Activated B cell treated with CpG ODN at 0.5 μM for 24 hours (primary cell): ENCODE measurements at regions not wholly inside any gene's neighbourhood (a gene's known extent, or its start where the extent isn't known, plus 50 kb on each side); places are given as distances from the start of the nearest gene placed in this dataset.

Experiments
- ATAC-seq: fragments of 200-7000 bp; cut with Tn5 transposase; one replicate; pipeline ENCODE4 v1.10.0; 2021; ENCODE audit warnings: low read depth, mild to moderate bottlenecking, moderate library complexity
- CTCF ChIA-PET: fragments of 350-600 bp; sonication (Branson Sonifier 250); formaldehyde crosslinking; loops from one replicate; lab custom pipeline; 2021; ENCODE audit warnings: antibody characterized with exemption; lab: Charles Lee
- POLR2A ChIA-PET: fragments of 350-600 bp; sonication (Branson Sonifier 250); formaldehyde crosslinking; loops from one replicate; lab custom pipeline; 2021; ENCODE audit warnings: antibody characterized with exemption; lab: Charles Lee
- DNase-seq: peaks from one replicate; pipeline ENCODE4 v3.0.0; 2022
- H3K27ac Mint-ChIP-seq: one replicate; pipeline ENCODE4 v1.8.0; 2020; ENCODE audit warnings: mixed read lengths
- H3K27me3 Mint-ChIP-seq: one replicate; pipeline ENCODE4 v1.8.0; 2021; ENCODE audit warnings: mixed read lengths
- H3K36me3 Mint-ChIP-seq: one replicate; pipeline ENCODE4 v1.8.0; 2021; ENCODE audit warnings: low read depth, mixed read lengths
- H3K4me1 Mint-ChIP-seq: one replicate; pipeline ENCODE4 v1.8.0; 2021; ENCODE audit warnings: mixed read lengths
- H3K4me3 Mint-ChIP-seq: one replicate; pipeline ENCODE4 v1.8.0; 2020; ENCODE audit warnings: mild to moderate bottlenecking, mixed read lengths
- H3K9me3 Mint-ChIP-seq: one replicate; pipeline ENCODE4 v1.8.0; 2020; ENCODE audit warnings: mixed read lengths
- intact Hi-C: fragments of 100-400 bp; cut with micrococcal nuclease; formaldehyde crosslinking; loops from one replicate; pipeline ENCODE4 v1.15.1; 2024
- TF ChIP-seq, protein P1 (sequence below): fragments of 200-600 bp; IDR thresholded peaks from one replicate; pipeline ENCODE4 v1.8.0; 2022; ENCODE audit warnings: antibody characterized with exemption, mild to moderate bottlenecking

- no peaks in the 10 kb centered on the region for H3K36me3 Mint-ChIP-seq
- no peak overlapping the region for H3K4me3 Mint-ChIP-seq
- no peaks in the 10 kb centered on the region for H3K4me1 Mint-ChIP-seq
- no peaks in the 10 kb centered on the region for H3K9me3 Mint-ChIP-seq
- TF ChIP-seq, protein P1, sequence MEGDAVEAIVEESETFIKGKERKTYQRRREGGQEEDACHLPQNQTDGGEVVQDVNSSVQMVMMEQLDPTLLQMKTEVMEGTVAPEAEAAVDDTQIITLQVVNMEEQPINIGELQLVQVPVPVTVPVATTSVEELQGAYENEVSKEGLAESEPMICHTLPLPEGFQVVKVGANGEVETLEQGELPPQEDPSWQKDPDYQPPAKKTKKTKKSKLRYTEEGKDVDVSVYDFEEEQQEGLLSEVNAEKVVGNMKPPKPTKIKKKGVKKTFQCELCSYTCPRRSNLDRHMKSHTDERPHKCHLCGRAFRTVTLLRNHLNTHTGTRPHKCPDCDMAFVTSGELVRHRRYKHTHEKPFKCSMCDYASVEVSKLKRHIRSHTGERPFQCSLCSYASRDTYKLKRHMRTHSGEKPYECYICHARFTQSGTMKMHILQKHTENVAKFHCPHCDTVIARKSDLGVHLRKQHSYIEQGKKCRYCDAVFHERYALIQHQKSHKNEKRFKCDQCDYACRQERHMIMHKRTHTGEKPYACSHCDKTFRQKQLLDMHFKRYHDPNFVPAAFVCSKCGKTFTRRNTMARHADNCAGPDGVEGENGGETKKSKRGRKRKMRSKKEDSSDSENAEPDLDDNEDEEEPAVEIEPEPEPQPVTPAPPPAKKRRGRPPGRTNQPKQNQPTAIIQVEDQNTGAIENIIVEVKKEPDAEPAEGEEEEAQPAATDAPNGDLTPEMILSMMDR, result no peak
- no peak for ATAC-seq
- ChIA-PET POLR2A (no interaction called here), CTCF (no interaction called here)
- no peak for DNase-seq
- intact Hi-C loops, result no loop called here
- no peak overlapping the region for H3K27ac Mint-ChIP-seq
- H3K27me3 Mint-ChIP-seq, result no peaks in the 10 kb centered on the region
These were observed 100.6 kb downstream of the PTPRS start for GRCh38 chr19:5240011-5240410.

DNA sequence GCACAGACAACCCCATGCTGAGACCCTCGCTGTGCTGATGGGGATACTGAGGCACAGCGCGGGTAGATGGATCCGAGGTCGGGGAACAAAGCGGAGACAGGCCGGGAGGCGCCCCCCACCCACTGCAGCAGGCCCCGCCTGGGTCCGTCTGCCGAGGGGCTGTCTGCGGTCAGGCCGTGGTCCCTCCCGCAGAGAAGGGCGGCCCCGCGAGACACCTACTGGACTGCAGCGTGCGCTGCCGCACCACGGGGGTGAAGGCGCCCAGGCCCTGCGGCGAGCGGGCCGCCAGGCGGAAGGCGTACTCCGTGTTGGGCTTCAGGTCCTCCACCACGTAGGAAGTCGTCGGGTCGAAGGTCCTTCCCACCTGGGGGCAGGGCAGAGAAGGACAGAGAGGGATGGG lies 101.9 kb downstream of the PTPRS start:
- Mint-ChIP-seq H3K9me3 (no peaks in the 10 kb centered on the region), H3K4me1 (no peaks in the 10 kb centered on the region), H3K4me3 (no peak overlapping the region), H3K36me3 (no peaks in the 10 kb centered on the region), H3K27me3 (no peaks in the 10 kb centered on the region), H3K27ac (no peak overlapping the region)
- intact Hi-C loops, result no loop called here
- ChIA-PET CTCF (no interaction called here), POLR2A (no interaction called here)
- TF ChIP-seq, protein P1, result no peak
- no peak for DNase-seq
- ATAC-seq, result no peak

DNA sequence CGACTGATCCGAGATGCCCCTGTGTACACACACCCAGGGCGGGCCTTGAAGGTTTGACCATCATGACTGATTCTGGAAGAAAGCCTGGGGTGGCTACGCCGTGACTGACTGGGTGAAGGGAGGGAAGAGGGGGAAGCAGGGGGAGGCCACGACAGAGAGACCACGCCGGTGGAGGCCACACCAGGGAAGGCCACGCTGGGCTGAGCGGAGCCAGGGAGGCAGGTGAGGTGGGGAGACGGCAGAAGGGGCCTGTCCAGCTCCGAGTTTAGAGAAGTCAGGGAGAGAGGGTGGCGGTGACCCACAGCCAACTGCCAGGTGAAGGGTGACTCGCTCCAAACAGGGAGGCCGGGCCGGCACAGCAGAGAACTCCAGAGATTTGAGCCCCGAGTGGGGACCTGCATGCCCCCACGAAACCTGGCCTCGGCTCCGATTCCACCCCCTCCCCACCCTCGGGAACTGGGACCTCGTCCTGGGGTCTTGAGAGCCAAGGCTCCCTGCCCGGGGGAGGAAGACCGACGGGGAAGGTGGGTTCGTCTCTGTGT lies 102.6 kb downstream of the PTPRS start:
- H3K4me3 Mint-ChIP-seq, result no peak overlapping the region
- no peak for ATAC-seq
- H3K27me3 Mint-ChIP-seq, result no peaks in the 10 kb centered on the region
- TF ChIP-seq, protein P1, result no peak
- intact Hi-C loops, result no loop called here
- H3K4me1 Mint-ChIP-seq, result no peaks in the 10 kb centered on the region
- no peaks in the 10 kb centered on the region for H3K9me3 Mint-ChIP-seq
- H3K27ac Mint-ChIP-seq, result no peak overlapping the region
- ChIA-PET POLR2A (no interaction called here), CTCF (no interaction called here)
- DNase-seq, result no peak
- H3K36me3 Mint-ChIP-seq, result no peaks in the 10 kb centered on the region

DNA sequence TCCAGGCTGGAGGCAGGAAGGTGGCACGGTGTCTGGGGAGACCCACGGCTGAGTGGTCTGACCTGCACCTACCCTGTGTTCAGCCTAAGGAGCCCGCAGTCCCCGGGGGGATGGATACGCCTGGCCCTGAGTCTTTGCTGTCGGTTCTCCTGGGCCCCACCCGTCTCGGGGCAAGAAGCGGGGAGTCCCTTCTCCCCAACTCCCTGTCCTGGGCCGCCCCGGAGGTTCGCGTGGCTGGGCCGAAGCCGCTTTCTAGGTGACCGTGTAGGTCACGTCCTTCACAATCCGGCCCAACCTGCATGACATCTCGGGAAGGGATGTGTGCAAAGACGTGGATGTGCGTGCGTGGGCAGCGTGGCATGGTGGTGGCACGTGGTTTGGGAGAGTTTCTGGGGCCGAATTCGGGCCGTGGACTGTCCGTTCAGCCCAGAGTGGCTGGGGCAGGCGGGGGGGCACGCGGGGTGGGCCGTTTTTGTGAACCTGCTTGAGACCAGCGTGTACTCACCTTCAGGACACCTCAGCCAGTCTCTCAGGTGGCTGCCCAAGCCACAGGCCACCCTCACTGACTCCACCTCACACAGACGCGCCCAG lies 103.3 kb downstream of the PTPRS start:
- H3K4me1 Mint-ChIP-seq, result no peaks in the 10 kb centered on the region
- CTCF ChIA-PET, result no interaction called here
- no peaks in the 10 kb centered on the region for H3K36me3 Mint-ChIP-seq
- POLR2A ChIA-PET, result no interaction called here
- H3K9me3 Mint-ChIP-seq, result no peaks in the 10 kb centered on the region
- H3K27ac Mint-ChIP-seq, result no peak overlapping the region
- TF ChIP-seq, protein P1, result no peak
- no peak overlapping the region for H3K4me3 Mint-ChIP-seq
- no peak for ATAC-seq
- DNase-seq, result no peak
- intact Hi-C loops, result no loop called here
- no peaks in the 10 kb centered on the region for H3K27me3 Mint-ChIP-seq

- DNase-seq (no peak), ATAC-seq (no peak)
- Mint-ChIP-seq H3K27ac (no peak overlapping the region), H3K36me3 (no peaks in the 10 kb centered on the region), H3K4me3 (no peak overlapping the region), H3K27me3 (no peaks in the 10 kb centered on the region), H3K4me1 (no peaks in the 10 kb centered on the region), H3K9me3 (no peaks in the 10 kb centered on the region)
- intact Hi-C loops, result no loop called here
- CTCF ChIA-PET, result no interaction called here
- TF ChIP-seq, protein P1, result no peak
- POLR2A ChIA-PET, result no interaction called here
These were observed 105.0 kb downstream of the PTPRS start for GRCh38 chr19:5235458-5236219.
